ENCODE measurements at regions not wholly inside any gene's neighbourhood (a gene's known extent, or its start where the extent isn't known, plus 50 kb on each side); places are given as distances from the start of the nearest gene placed in this dataset.
A peak's percentile ranks its signal among the peaks of the same experiment; 100 is the strongest.

- H3K56ac ChIP-seq (replicated peaks; ENCODE audit: insufficient read length, low read depth, low read length), result no peak overlapping the region
- no peaks in the 10 kb centered on the region for H3K27me3 ChIP-seq (replicated peaks in 1 of 4; ENCODE audit: control insufficient read depth in 3 of 4, extremely low read depth in 1 of 4, insufficient read depth in 3 of 4, low read length in 3 of 4)
- ChIA-PET CTCF (ENCODE audit: partially characterized antibody) (interaction anchor here (1.0 kb wide), 1 partner anchor 35 kb away, joined by 4 read pairs; no protein-coding TSS in a partner anchor), POLR2A (ENCODE audit: partially characterized antibody) (no interaction called here)
- no peak overlapping the region for H3K27ac ChIP-seq (ENCODE audit: low read depth, low read length)
- H3K9me3 ChIP-seq (ENCODE audit: insufficient read depth in 2 of 2, low read depth in 1 of 2, low read length in 1 of 2), result no peaks in the 10 kb centered on the region
- H4K5ac ChIP-seq (ENCODE audit: insufficient read length, low read depth, low read length), result no peak overlapping the region
- no peak overlapping the region for H3K4ac ChIP-seq (replicated peaks; ENCODE audit: insufficient read length, low read depth, low read length)
- no peak overlapping the region for H3K9ac ChIP-seq (replicated peaks in 1 of 4; ENCODE audit: extremely low read depth in 1 of 4, low read depth in 3 of 4, low read length in 3 of 4)
- H2BK15ac ChIP-seq (ENCODE audit: low read length), result no peak overlapping the region; the same call in 1 of the 2 replicates
- H3K14ac ChIP-seq (ENCODE audit: insufficient read length), result no peak overlapping the region
- H2BK120ac ChIP-seq (replicated peaks; ENCODE audit: low read depth, low read length), result no peak overlapping the region
- no peak overlapping the region; a peak in 1 of 8 replicates for H3K4me3 ChIP-seq (ENCODE audit: extremely low read depth in 1 of 4, insufficient read depth in 2 of 4, low read depth in 3 of 4, low read length in 4 of 4)
- peak overlapping the region; percentile 71 for H2BK12ac ChIP-seq (ENCODE audit: low read depth, low read length)
- H4K20me1 ChIP-seq (replicated peaks in 1 of 2; ENCODE audit: control insufficient read depth in 1 of 2, insufficient read depth in 2 of 2, low read length in 2 of 2), result no peaks in the 10 kb centered on the region
- H2BK20ac ChIP-seq (ENCODE audit: low read length), result peak overlapping the region; percentile 5; the same call in 1 of the 2 replicates
- H3K4me2 ChIP-seq (ENCODE audit: insufficient read depth in 1 of 2, low read depth in 2 of 2, low read length in 2 of 2), result peak overlapping the region; percentile 34 to 56; a peak in 3 of 4 replicates
- H4K91ac ChIP-seq (replicated peaks; ENCODE audit: insufficient read length, low read length), result no peak overlapping the region
- H3K36me3 ChIP-seq (ENCODE audit: control insufficient read depth in 2 of 4, insufficient read depth in 4 of 4, low read length in 3 of 4), result no peaks in the 10 kb centered on the region
- DNase-seq (ENCODE audit: low read depth in 1 of 2, low spot score in 2 of 2) (no peak), FAIRE-seq (peak; percentile 71)
- H2BK5ac ChIP-seq (ENCODE audit: low read depth, low read length), result 0 out of 2 replicates have a peak overlapping the region, but pooled peaks have one; percentile 26
- peak overlapping the region; percentile 79; the same call in 1 of the 2 replicates for H2AFZ ChIP-seq (ENCODE audit: low read length)
- no peak overlapping the region for H3K23ac ChIP-seq (ENCODE audit: insufficient read length)
- no peak overlapping the region for H3K18ac ChIP-seq (ENCODE audit: extremely low read depth, low read length)
- no peak overlapping the region for H2AK5ac ChIP-seq (ENCODE audit: low read depth, low read length)
- no peaks in the 10 kb centered on the region; the same call in 1 of the 2 replicates for H3K23me2 ChIP-seq (ENCODE audit: low read depth, low read length)
- H3K79me2 ChIP-seq (ENCODE audit: control insufficient read depth in 1 of 2, insufficient read depth in 2 of 2, low read length in 2 of 2), result no peaks in the 10 kb centered on the region
- H3K79me1 ChIP-seq (ENCODE audit: low read depth, low read length), result no peaks in the 10 kb centered on the region
- TF ChIP-seq SP1 (IDR thresholded peaks at IDR 0.05; ENCODE audit: low read depth, low read length) (no peak), NRF1 (IDR thresholded peaks at IDR 0.05; ENCODE audit: low read depth, low read length) (no peak), KDM5A (IDR thresholded peaks at IDR 0.05; ENCODE audit: low read length) (no peak), POU5F1 (IDR thresholded peaks at IDR 0.05; ENCODE audit: low read depth, low read length) (0 out of 2 replicates have a peak, but pooled peaks have one; percentile 36), RFX5 (IDR thresholded peaks at IDR 0.05; ENCODE audit: borderline replicate concordance, low read depth, low read length) (no peak)
- TF ChIP-seq, protein P1, sequence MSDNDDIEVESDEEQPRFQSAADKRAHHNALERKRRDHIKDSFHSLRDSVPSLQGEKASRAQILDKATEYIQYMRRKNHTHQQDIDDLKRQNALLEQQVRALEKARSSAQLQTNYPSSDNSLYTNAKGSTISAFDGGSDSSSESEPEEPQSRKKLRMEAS (IDR thresholded peaks at IDR 0.05), result peak; percentile 28; the same call in 1 of the 2 replicates
- TF ChIP-seq, protein P2, sequence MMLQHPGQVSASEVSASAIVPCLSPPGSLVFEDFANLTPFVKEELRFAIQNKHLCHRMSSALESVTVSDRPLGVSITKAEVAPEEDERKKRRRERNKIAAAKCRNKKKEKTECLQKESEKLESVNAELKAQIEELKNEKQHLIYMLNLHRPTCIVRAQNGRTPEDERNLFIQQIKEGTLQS (IDR thresholded peaks at IDR 0.05; ENCODE audit: insufficient read depth, low read depth, low read length), result no peak
- peaks cover 4 to 7% (median 6%) of the 10 kb centered on the region in 4 experiments; a peak in 5 of 7 replicates for H3K4me1 ChIP-seq (replicated peaks in 1 of 4; ENCODE audit: control insufficient read depth in 3 of 4, insufficient read depth in 4 of 4, low read length in 3 of 4)
- no peak overlapping the region for H4K8ac ChIP-seq (ENCODE audit: extremely low read depth, insufficient read depth, low read length)
- WGBS, 2 experiments (ENCODE audit: extremely low coverage in 1 of 2, insufficient coverage in 1 of 2, insufficient read length in 1 of 2, insufficient replicate concordance in 2 of 2, low coverage in 1 of 2, low lambda C conversion rate in 2 of 2, missing lambda C conversion rate in 1 of 2), result 66% methylated on average over 7 of the region's 7 CpGs; no CpG with 5 or more reads in 1 of the 2 experiments
These were observed 361.2 kb downstream of the TMEM114 start for GRCh38 chr16:8229011-8229520.
